DOHH2 (cell line): ENCODE measurements at regions not wholly inside any gene's neighbourhood (a gene's known extent, or its start where the extent isn't known, plus 50 kb on each side); places are given as distances from the start of the nearest gene placed in this dataset.
A peak's percentile ranks its signal among the peaks of the same experiment; 100 is the strongest.

Experiments used
- H3F3A ChIP-seq: fragments of 200-600 bp; sonication (generic), shearing (Covaris generic); 2 replicates; pipeline ENCODE4 v1.6.0; 2016; ENCODE audit warnings: antibody characterized with exemption, mild to moderate bottlenecking; ENCODE audit not compliant: control insufficient read depth, insufficient read depth
- H3K27ac ChIP-seq: fragments of 200-600 bp; sonication (generic); 2 replicates; pipeline ENCODE4 v1.5.1; 2014; ENCODE audit warnings: low read depth, mild to moderate bottlenecking, low read length, moderate library complexity
- H3K27me3 ChIP-seq: fragments of 200-600 bp; sonication (generic); 2 replicates; pipeline ENCODE4 v1.6.1; 2014; ENCODE audit warnings: mild to moderate bottlenecking, low read length, mixed read lengths; ENCODE audit not compliant: control insufficient read depth
- H3K36me3 ChIP-seq: fragments of 200-600 bp; sonication (generic); 2 replicates; pipeline ENCODE4 v1.6.1; 2014; ENCODE audit warnings: mild to moderate bottlenecking, low read length, moderate library complexity, mixed read lengths; ENCODE audit not compliant: control insufficient read depth
- H3K4me1 ChIP-seq: fragments of 200-600 bp; sonication (generic); 2 replicates; pipeline ENCODE4 v1.6.1; 2014; ENCODE audit warnings: mild to moderate bottlenecking, low read length, mixed read lengths; ENCODE audit not compliant: control insufficient read depth
- H3K4me2 ChIP-seq: fragments of 200-600 bp; sonication (generic); 2 replicates; pipeline ENCODE4 v1.6.0; 2014; ENCODE audit warnings: mild to moderate bottlenecking, low read length, moderate library complexity
- H3K4me3 ChIP-seq: fragments of 200-600 bp; sonication (generic); 2 replicates; pipeline ENCODE4 v1.5.1; 2014; ENCODE audit warnings: mild to moderate bottlenecking, low read length, mixed read lengths
- H3K79me2 ChIP-seq: fragments of 200-600 bp; sonication (generic); 2 replicates; pipeline ENCODE4 v1.6.1; 2014; ENCODE audit warnings: mild to moderate bottlenecking, low read length, mixed read lengths; ENCODE audit not compliant: control insufficient read depth
- H3K9me2 ChIP-seq: fragments of 200-600 bp; sonication (generic); replicated peaks from 2 replicates; pipeline ENCODE4 v1.6.1; 2014; ENCODE audit warnings: mild to moderate bottlenecking, low read length, mixed read lengths; ENCODE audit not compliant: control insufficient read depth
- H3K9me3 ChIP-seq: fragments of 200-600 bp; sonication (generic); 2 replicates; pipeline ENCODE4 v1.6.1; 2014; ENCODE audit warnings: antibody characterized with exemption, low read length, mixed read lengths; ENCODE audit not compliant: control insufficient read depth, insufficient read depth
- H4K20me1 ChIP-seq: fragments of 200-600 bp; sonication (generic); 2 replicates; pipeline ENCODE4 v1.6.0; 2014; ENCODE audit warnings: low read depth, mild to moderate bottlenecking, antibody characterized with exemption, low read length, moderate library complexity; ENCODE audit not compliant: control insufficient read depth, insufficient read depth
- CTCF ChIP-seq: fragments of 200-600 bp; sonication (generic); IDR thresholded peaks from one replicate; pipeline ENCODE4 v1.5.1; 2014; ENCODE audit warnings: antibody characterized with exemption, mild to moderate bottlenecking, low read depth, low read length; ENCODE audit not compliant: poor library complexity, severe bottlenecking
- EZH2phosphoT487 ChIP-seq: fragments of 200-600 bp; sonication (generic); IDR thresholded peaks from 2 replicates; pipeline ENCODE4 v1.6.1; 2017; ENCODE audit warnings: borderline replicate concordance, mild to moderate bottlenecking, antibody characterized with exemption, low read length, moderate library complexity, mixed read lengths

- no peaks in the 10 kb centered on the region for H3K79me2 ChIP-seq
- peaks cover 3% of the 10 kb centered on the region; the same call in 1 of the 2 replicates for H3K4me1 ChIP-seq
- no peak overlapping the region for H3K27ac ChIP-seq
- H3K4me2 ChIP-seq, result peak overlapping the region; percentile 37; the same call in 1 of the 2 replicates
- no peaks in the 10 kb centered on the region for H3K9me2 ChIP-seq
- peaks cover 46% of the 10 kb centered on the region for H3K27me3 ChIP-seq
- no peaks in the 10 kb centered on the region for H3K9me3 ChIP-seq
- no peak overlapping the region for H3K4me3 ChIP-seq
- no peaks in the 10 kb centered on the region for H4K20me1 ChIP-seq
- TF ChIP-seq EZH2phosphoT487, result no peak
- peak; percentile 69 for TF ChIP-seq CTCF
- no peaks in the 10 kb centered on the region for H3K36me3 ChIP-seq
- no peaks in the 10 kb centered on the region for H3F3A ChIP-seq
Measured at GRCh38 chr12:46124848-46125619, 134.7 kb upstream of the SCAF11 start.

- no peaks in the 10 kb centered on the region for H3K9me3 ChIP-seq
- H3K4me1 ChIP-seq, result peaks cover 3% of the 10 kb centered on the region; the same call in 1 of the 2 replicates
- H3K4me3 ChIP-seq, result no peak overlapping the region
- H3F3A ChIP-seq, result no peaks in the 10 kb centered on the region
- no peaks in the 10 kb centered on the region for H4K20me1 ChIP-seq
- H3K9me2 ChIP-seq, result no peaks in the 10 kb centered on the region
- H3K4me2 ChIP-seq, result no peak overlapping the region
- peaks cover 42% of the 10 kb centered on the region for H3K27me3 ChIP-seq
- H3K36me3 ChIP-seq, result no peaks in the 10 kb centered on the region
- no peaks in the 10 kb centered on the region for H3K79me2 ChIP-seq
- TF ChIP-seq EZH2phosphoT487 (no peak), CTCF (no peak)
- no peak overlapping the region for H3K27ac ChIP-seq
Measured at GRCh38 chr12:46124132-46124847, 133.9 kb upstream of the SCAF11 start.

- no peaks in the 10 kb centered on the region for H3K79me2 ChIP-seq
- no peaks in the 10 kb centered on the region for H3K9me2 ChIP-seq
- TF ChIP-seq EZH2phosphoT487, result no peak
- H3K9me3 ChIP-seq, result no peaks in the 10 kb centered on the region
- H3K4me1 ChIP-seq, result peaks cover 34% of the 10 kb centered on the region
- H3K36me3 ChIP-seq, result no peaks in the 10 kb centered on the region
- H3K27me3 ChIP-seq, result no peaks in the 10 kb centered on the region
- H3K4me2 ChIP-seq, result no peak overlapping the region
- no peaks in the 10 kb centered on the region; the same call in 1 of the 2 replicates for H3F3A ChIP-seq
- no peaks in the 10 kb centered on the region for H4K20me1 ChIP-seq
- no peak overlapping the region for H3K27ac ChIP-seq
- no peak overlapping the region for H3K4me3 ChIP-seq
Measured at GRCh38 chr12:46112364-46112763, 122.0 kb upstream of the SCAF11 start.

- TF ChIP-seq EZH2phosphoT487 (no peak), CTCF (no peak)
- Histone ChIP-seq H3K4me3 (no peak overlapping the region), H3K9me2 (no peaks in the 10 kb centered on the region), H3K27me3 (no peaks in the 10 kb centered on the region), H3K4me2 (no peak overlapping the region), H4K20me1 (no peaks in the 10 kb centered on the region), H3K9me3 (no peaks in the 10 kb centered on the region), H3K36me3 (no peaks in the 10 kb centered on the region), H3K79me2 (no peaks in the 10 kb centered on the region), H3K27ac (no peak overlapping the region), H3F3A (no peaks in the 10 kb centered on the region; the same call in 1 of the 2 replicates), H3K4me1 (peaks cover 34% of the 10 kb centered on the region)
Measured at GRCh38 chr12:46111715-46112114, 121.3 kb upstream of the SCAF11 start.
